ENCODE measurements at regions not wholly inside any gene's neighbourhood (a gene's known extent, or its start where the extent isn't known, plus 50 kb on each side); places are given as distances from the start of the nearest gene placed in this dataset.

- TF ChIP-seq CTCF (IDR thresholded peaks at IDR 0.05; ENCODE audit: borderline replicate concordance, extremely low read depth, low read length, poor library complexity, severe bottlenecking), result no peak
- no peak for TF ChIP-seq EZH2 (IDR thresholded peaks at IDR 0.05; ENCODE audit: borderline replicate concordance, low read depth, low read length, severe bottlenecking)
Observed at GRCh38 chr18:78595924-78596573, 383.6 kb upstream of the SALL3 start.

Measured in DND-41 (cell line).